Left lung (tissue), 4 donors: ENCODE measurements at regions not wholly inside any gene's neighbourhood (a gene's known extent, or its start where the extent isn't known, plus 50 kb on each side); places are given as distances from the start of the nearest gene placed in this dataset.

Experiments
- ATAC-seq: fragments of 200-7000 bp; cut with Tn5 transposase; one replicate; pipeline ENCODE4 v1.9.1; 2020; ENCODE audit warnings: moderate library complexity
- DNase-seq, 4 donors: peaks; one replicate each; pipeline ENCODE4 v3.0.0-alpha.2; 2013 to 2020
- H3K27ac ChIP-seq, 2 donors: fragments of 200-600 bp; sonication (generic) in 1 of 2; one replicate each; pipeline versions ENCODE4 v1.5.0 to v1.8.0; 2020 to 2021
- H3K27me3 ChIP-seq, 2 donors: fragments of 200-600 bp; sonication (generic) in 1 of 2; one replicate each; pipeline versions ENCODE4 v1.5.0 to v1.8.0; 2020 to 2021
- H3K36me3 ChIP-seq, 2 donors: fragments of 200-600 bp; sonication (generic) in 1 of 2; one replicate each; pipeline versions ENCODE4 v1.5.0 to v1.8.0; 2020 to 2021
- H3K4me1 ChIP-seq, 2 donors: fragments of 200-600 bp; one replicate each; pipeline ENCODE4 v1.8.0; 2021
- H3K4me3 ChIP-seq, 2 donors: fragments of 200-600 bp; sonication (generic) in 1 of 2; one replicate each; pipeline versions ENCODE4 v1.5.0 to v1.8.0; 2020 to 2021; ENCODE audit warnings: mild to moderate bottlenecking in 1 of 2
- H3K9me3 ChIP-seq, 2 donors: fragments of 200-600 bp; sonication (generic) in 1 of 2; one replicate each; pipeline versions ENCODE4 v1.5.0 to v1.8.0; 2020 to 2021
- intact Hi-C, 2 donors: fragments of 100-400 bp; cut with DNase I; formaldehyde crosslinking; loops; one replicate each; pipeline versions ENCODE4 v1.11.2 to v1.14.2; 2022
- TF ChIP-seq, protein P1 (sequence below), 2 donors: fragments of 200-600 bp; sonication (generic) in 1 of 2; IDR thresholded peaks; one replicate each; pipeline versions ENCODE4 v1.5.0 to v1.8.0; 2021; ENCODE audit warnings: antibody characterized with exemption in 2 of 2
- donor health status: DM: no; HTN: yes; CAD: no.
- donor health status: DM: no; HTN: no; CAD: no.

DNA sequence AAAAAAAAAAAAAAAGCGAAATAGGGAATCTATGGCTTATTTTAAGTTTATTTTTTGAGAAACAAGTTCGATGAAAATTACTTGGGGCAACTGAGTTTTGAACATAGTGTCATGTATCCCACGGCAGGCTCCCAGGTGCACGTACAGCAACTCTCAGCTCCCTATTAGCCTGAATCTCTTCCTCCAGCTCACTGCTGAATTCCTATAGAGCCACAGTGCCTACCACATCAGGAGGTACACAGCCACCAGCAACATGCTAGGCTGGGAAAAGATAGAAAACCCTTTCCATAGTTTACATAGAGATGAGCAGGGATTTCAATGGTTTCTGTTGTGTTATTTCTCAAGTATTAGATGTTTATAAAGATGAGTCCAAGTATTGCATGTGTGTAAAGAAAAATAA is 115.9 kb upstream of the RGMB start:
- no peak overlapping the region for H3K27ac ChIP-seq
- DNase-seq (no peak), ATAC-seq (no peak)
- no peaks in the 10 kb centered on the region for H3K4me1 ChIP-seq
- TF ChIP-seq, protein P1, sequence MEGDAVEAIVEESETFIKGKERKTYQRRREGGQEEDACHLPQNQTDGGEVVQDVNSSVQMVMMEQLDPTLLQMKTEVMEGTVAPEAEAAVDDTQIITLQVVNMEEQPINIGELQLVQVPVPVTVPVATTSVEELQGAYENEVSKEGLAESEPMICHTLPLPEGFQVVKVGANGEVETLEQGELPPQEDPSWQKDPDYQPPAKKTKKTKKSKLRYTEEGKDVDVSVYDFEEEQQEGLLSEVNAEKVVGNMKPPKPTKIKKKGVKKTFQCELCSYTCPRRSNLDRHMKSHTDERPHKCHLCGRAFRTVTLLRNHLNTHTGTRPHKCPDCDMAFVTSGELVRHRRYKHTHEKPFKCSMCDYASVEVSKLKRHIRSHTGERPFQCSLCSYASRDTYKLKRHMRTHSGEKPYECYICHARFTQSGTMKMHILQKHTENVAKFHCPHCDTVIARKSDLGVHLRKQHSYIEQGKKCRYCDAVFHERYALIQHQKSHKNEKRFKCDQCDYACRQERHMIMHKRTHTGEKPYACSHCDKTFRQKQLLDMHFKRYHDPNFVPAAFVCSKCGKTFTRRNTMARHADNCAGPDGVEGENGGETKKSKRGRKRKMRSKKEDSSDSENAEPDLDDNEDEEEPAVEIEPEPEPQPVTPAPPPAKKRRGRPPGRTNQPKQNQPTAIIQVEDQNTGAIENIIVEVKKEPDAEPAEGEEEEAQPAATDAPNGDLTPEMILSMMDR (IDR thresholded peaks at IDR 0.05): no peak
- H3K9me3 ChIP-seq: peaks cover 0 to 10% of the 10 kb centered on the region in 2 donors
- H3K4me3 ChIP-seq: no peak overlapping the region
- no peaks in the 10 kb centered on the region for H3K27me3 ChIP-seq
- intact Hi-C loops: no loop called here
- no peaks in the 10 kb centered on the region for H3K36me3 ChIP-seq

DNA sequence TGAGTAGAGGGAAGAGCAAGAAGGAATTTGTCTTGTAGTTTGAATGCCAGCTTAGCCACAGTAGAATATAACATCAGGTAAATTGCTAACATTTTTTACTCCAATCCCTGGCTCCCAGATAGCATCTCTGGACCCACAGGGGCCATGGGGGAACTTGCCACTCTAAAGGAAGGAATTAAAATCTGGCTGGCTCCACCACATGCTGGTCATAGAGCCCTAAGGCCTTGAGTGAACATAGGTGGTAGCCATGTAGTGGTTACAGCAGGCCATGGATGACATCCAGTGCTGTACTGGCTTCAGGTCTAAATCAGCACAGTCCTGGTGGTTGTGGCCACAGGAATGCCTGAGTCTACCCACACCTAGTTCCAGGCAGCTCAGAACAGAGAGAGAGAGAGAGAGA is 109.9 kb upstream of the RGMB start:
- intact Hi-C loops: no loop called here
- TF ChIP-seq, protein P1 (IDR thresholded peaks at IDR 0.05): no peak
- Histone ChIP-seq H3K4me3 (no peak overlapping the region), H3K27me3 (no peaks in the 10 kb centered on the region), H3K9me3 (peaks cover 0 to 30% of the 10 kb centered on the region in 2 donors), H3K4me1 (no peaks in the 10 kb centered on the region), H3K27ac (no peak overlapping the region), H3K36me3 (no peaks in the 10 kb centered on the region)
- ATAC-seq (no peak), DNase-seq (no peak)

DNA sequence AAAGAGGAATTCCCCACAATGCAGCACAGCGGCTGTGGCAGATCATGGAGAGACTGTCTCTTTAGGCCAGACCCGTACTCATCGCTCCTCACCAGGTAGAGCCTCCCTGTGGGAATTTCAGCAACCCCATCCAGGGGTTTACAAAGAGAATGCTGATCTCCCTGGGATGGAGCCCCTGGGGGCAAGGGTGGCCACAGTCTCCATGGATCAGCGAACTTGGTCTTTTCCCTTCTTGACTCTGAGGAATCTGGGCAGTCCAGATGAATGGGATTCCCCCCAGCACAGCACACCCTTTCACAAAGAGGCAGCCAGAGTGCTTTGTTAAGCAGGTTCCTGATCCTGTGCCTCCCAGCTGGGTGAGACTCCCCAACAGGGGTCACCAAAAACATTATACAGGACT is 108.7 kb upstream of the RGMB start:
- H3K4me3 ChIP-seq: no peak overlapping the region
- ATAC-seq: no peak
- H3K4me1 ChIP-seq: no peaks in the 10 kb centered on the region
- no peak overlapping the region for H3K27ac ChIP-seq
- no peaks in the 10 kb centered on the region for H3K36me3 ChIP-seq
- no peak for DNase-seq
- no peaks in the 10 kb centered on the region for H3K27me3 ChIP-seq
- TF ChIP-seq, protein P1 (IDR thresholded peaks at IDR 0.05): no peak
- peaks cover 0 to 31% of the 10 kb centered on the region in 2 donors for H3K9me3 ChIP-seq
- intact Hi-C loops: no loop called here

DNA sequence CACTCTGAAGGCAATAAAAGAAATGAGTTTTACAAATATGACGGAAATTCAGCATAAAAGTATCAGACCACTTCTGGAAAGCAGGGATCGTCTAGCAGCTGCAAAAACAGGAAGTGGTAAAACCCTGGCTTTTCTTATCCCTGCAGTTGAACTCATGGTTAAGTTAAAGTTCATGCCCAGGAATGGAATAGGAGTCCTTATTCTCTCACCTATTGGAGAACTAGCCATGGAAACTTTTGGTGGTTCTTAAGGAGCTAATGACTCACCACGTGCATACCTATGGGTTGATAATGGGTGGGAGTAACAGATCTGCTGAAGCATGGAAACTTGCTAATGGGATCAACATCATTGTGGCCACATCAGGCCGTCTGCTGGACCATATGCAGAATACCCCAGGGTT is 93.5 kb upstream of the RGMB start:
- TF ChIP-seq, protein P1 (IDR thresholded peaks at IDR 0.05): no peak
- Histone ChIP-seq H3K4me1 (no peaks in the 10 kb centered on the region), H3K36me3 (no peaks in the 10 kb centered on the region), H3K9me3 (peaks cover 0 to 6% of the 10 kb centered on the region in 2 donors), H3K4me3 (no peak overlapping the region), H3K27ac (no peak overlapping the region), H3K27me3 (no peaks in the 10 kb centered on the region)
- DNase-seq (no peak), ATAC-seq (no peak)
- intact Hi-C loops: no loop called here

DNA sequence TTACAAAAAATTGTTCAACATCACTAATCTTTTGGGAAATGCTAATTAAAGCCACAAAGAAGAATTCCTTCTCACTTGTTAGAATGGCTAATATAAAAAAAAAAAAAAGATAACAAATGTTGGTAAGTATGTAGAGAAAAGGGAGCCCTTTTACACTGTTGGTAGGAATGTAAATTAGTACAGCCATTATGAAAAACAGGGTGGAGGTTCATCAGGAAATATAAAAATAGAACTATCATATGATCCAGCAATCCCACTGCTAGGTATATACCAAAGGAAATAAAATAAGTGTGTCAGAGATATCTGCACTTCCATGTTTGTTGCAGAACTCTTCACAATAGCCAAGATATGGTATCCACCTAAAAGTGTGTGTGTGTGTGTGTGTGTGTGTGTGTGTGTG is 83.5 kb upstream of the RGMB start:
- TF ChIP-seq, protein P1 (IDR thresholded peaks at IDR 0.05): no peak
- no peak for DNase-seq
- H3K4me3 ChIP-seq: no peak overlapping the region
- H3K27ac ChIP-seq: no peak overlapping the region
- ATAC-seq: no peak
- intact Hi-C loops: no loop called here
- no peaks in the 10 kb centered on the region for H3K36me3 ChIP-seq
- H3K27me3 ChIP-seq: no peaks in the 10 kb centered on the region
- no peaks in the 10 kb centered on the region for H3K4me1 ChIP-seq
- peaks cover 0 to 42% of the 10 kb centered on the region in 2 donors for H3K9me3 ChIP-seq
